GM12878 (cell line): ENCODE measurements at regions not wholly inside any gene's neighbourhood (a gene's known extent, or its start where the extent isn't known, plus 50 kb on each side); places are given as distances from the start of the nearest gene placed in this dataset.
A peak's percentile ranks its signal among the peaks of the same experiment; 100 is the strongest.

ENCODE experiments used
- ATAC-seq: fragments of 200-7000 bp; cut with Tn5 transposase; 3 replicates; pipeline ENCODE4 v1.9.1; 2020; ENCODE audit warnings: mild to moderate bottlenecking, moderate library complexity
- BruUV-seq: library from RNA; stranded (reverse); fragments of 400-500 nt; replicated peaks from 2 replicates; lab custom pipeline; 2021; lab: Mats Ljungman, UMichigan
- CTCF ChIA-PET: fragments of 300-600 bp; sonication (Branson Sonifier 250); formaldehyde crosslinking; extraction: SDS; loops from one replicate; lab custom pipeline; 2021; ENCODE audit warnings: inconsistent platforms; lab: Yijun Ruan, JAX
- POLR2A ChIA-PET: fragments of 350-600 bp; formaldehyde crosslinking; extraction: SDS; loops from one replicate; lab custom pipeline; 2021; ENCODE audit warnings: inconsistent platforms; lab: Charles Lee
- RAD21 ChIA-PET: fragments of 300-600 bp; sonication (Branson Sonifier 250); formaldehyde crosslinking; loops from one replicate; lab custom pipeline; 2023; ENCODE audit warnings: antibody characterized with exemption; ENCODE audit not compliant: unreplicated experiment; lab: Charles Lee
- SMC1A ChIA-PET: fragments of 300-600 bp; sonication (Branson Sonifier 250); formaldehyde crosslinking; loops from one replicate; lab custom pipeline; 2023; ENCODE audit not compliant: unreplicated experiment, uncharacterized antibody; lab: Charles Lee
- DNase-seq: peaks from one replicate; pipeline ENCODE4 v3.0.0-alpha.2; 2011; ENCODE audit warnings: low read depth, low spot score
- FAIRE-seq: peaks from 3 replicates; lab custom pipeline; 2011; peaks lifted over from hg19 to GRCh38; lab: Jason Lieb, UNC
- H2AFZ ChIP-seq: 2 replicates; pipeline ENCODE4 v1.6.0; 2011; ENCODE audit warnings: low read depth, low read length, control low read depth; ENCODE audit not compliant: control insufficient read depth
- H3K27ac ChIP-seq: 2 replicates; pipeline ENCODE4 v1.5.1; 2011; ENCODE audit warnings: control low read depth; ENCODE audit not compliant: control insufficient read depth, insufficient read depth
- H3K27me3 ChIP-seq, 2 experiments: replicated peaks in 1 of 2; 2 replicates each; pipeline versions ENCODE4 v1.6.0 to v1.6.1; 2011; ENCODE audit warnings: low read length in 1 of 2; ENCODE audit not compliant: control insufficient read depth in 2 of 2, insufficient read depth in 2 of 2
- H3K36me3 ChIP-seq, 2 experiments: 2 replicates each; pipeline ENCODE4 v1.5.1; 2011; ENCODE audit warnings: low read length in 1 of 2; ENCODE audit not compliant: control insufficient read depth in 2 of 2, insufficient read depth in 2 of 2
- H3K4me1 ChIP-seq: 2 replicates; pipeline ENCODE4 v1.6.1; 2011; ENCODE audit warnings: mild to moderate bottlenecking, low read length, moderate library complexity, mixed read lengths; ENCODE audit not compliant: control insufficient read depth, insufficient read depth
- H3K4me2 ChIP-seq: 2 replicates; pipeline ENCODE4 v1.6.0; 2011; ENCODE audit warnings: control low read depth; ENCODE audit not compliant: control insufficient read depth, insufficient read depth
- H3K4me3 ChIP-seq: fragments of 200-600 bp; sonication (generic); 2 replicates; pipeline ENCODE4 v1.5.1; 2016
- H3K79me2 ChIP-seq: 2 replicates; pipeline ENCODE4 v1.6.0; 2011; ENCODE audit warnings: low read length; ENCODE audit not compliant: control insufficient read depth, insufficient read depth
- H3K9ac ChIP-seq: 2 replicates; pipeline ENCODE4 v1.8.0; 2011; ENCODE audit warnings: low read length, control low read depth, mixed read lengths; ENCODE audit not compliant: control insufficient read depth, insufficient read depth
- H3K9me3 ChIP-seq: replicated peaks from 3 replicates; pipeline ENCODE4 v1.5.1; 2011; ENCODE audit warnings: mild to moderate bottlenecking, low read length; ENCODE audit not compliant: control insufficient read depth, insufficient read depth
- H4K20me1 ChIP-seq: 2 replicates; pipeline ENCODE4 v1.6.0; 2011; ENCODE audit not compliant: control insufficient read depth, insufficient read depth
- BHLHE40 ChIP-seq, 2 experiments: fragments of 450-650 bp in 1 of 2; IDR thresholded peaks; 2 replicates each; pipeline ENCODE4 v1.6.1; 2011 to 2017; ENCODE audit warnings: low read depth in 2 of 2, borderline replicate concordance in 1 of 2, improper control_type of control experiment in 1 of 2, low read length in 1 of 2, mild to moderate bottlenecking in 1 of 2
- HCFC1 ChIP-seq: fragments of 150-350 bp; IDR thresholded peaks from 2 replicates; pipeline ENCODE4 v1.6.1; 2014; ENCODE audit warnings: low read length
- IKZF1 ChIP-seq: fragments of 450-650 bp; conservative IDR thresholded peaks from 2 replicates; pipeline ENCODE4 v1.6.1; 2017; ENCODE audit warnings: antibody characterized with exemption, mild to moderate bottlenecking
- KDM1A ChIP-seq: fragments of 200-600 bp; sonication (generic); IDR thresholded peaks from 2 replicates; pipeline ENCODE4 v1.6.1; 2016; ENCODE audit warnings: borderline replicate concordance
- NRF1 ChIP-seq: conservative IDR thresholded peaks from 2 replicates; pipeline ENCODE4 v1.6.1; 2011; ENCODE audit warnings: mild to moderate bottlenecking, low read depth, low read length, improper control_type of control experiment
- PML ChIP-seq: IDR thresholded peaks from 2 replicates; pipeline ENCODE4 v1.6.1; 2012; ENCODE audit warnings: low read length, inconsistent platforms
- STAT1 ChIP-seq: fragments of 450-650 bp; conservative IDR thresholded peaks from 2 replicates; pipeline ENCODE4 v1.6.1; 2014; ENCODE audit warnings: antibody characterized with exemption, mild to moderate bottlenecking
- WRNIP1 ChIP-seq: IDR thresholded peaks from 2 replicates; pipeline ENCODE4 v1.6.1; 2011; ENCODE audit warnings: low read depth, low read length, improper control_type of control experiment, borderline replicate concordance
- ZBTB33 ChIP-seq: fragments of 450-650 bp; IDR thresholded peaks from 2 replicates; pipeline ENCODE4 v1.6.1; 2017; ENCODE audit warnings: mild to moderate bottlenecking
- WGBS: methylation state at CpG from one replicate; pipeline ENCODE4 v1.1.6; 2016; ENCODE audit warnings: low lambda C conversion rate; ENCODE audit not compliant: insufficient replicate concordance, insufficient coverage; ENCODE audit errors: missing lambda C conversion rate; 5-methylcytosine and 5-hydroxymethylcytosine counted together
- in situ Hi-C: fragments of 300-500 bp; cut with MboI; formaldehyde crosslinking; loops from 9 replicates; pipeline ENCODE4 v1.14.3; 2018; ENCODE audit warnings: mixed read lengths
- intact Hi-C: fragments of 100-400 bp; cut with micrococcal nuclease; formaldehyde crosslinking; loops from one replicate; pipeline ENCODE4 v1.14.2; 2022; ENCODE audit not compliant: unreplicated experiment

GRCh38 chr10:43781480-43782361 lies 133.0 kb upstream of the ZNF32 start:
- TF ChIP-seq BHLHE40 (IDR thresholded peaks at IDR 0.05; ENCODE audit: borderline replicate concordance in 1 of 2, low read depth in 2 of 2, low read length in 1 of 2) = 0 out of 4 replicates have a peak, but pooled peaks of 1 of the 2 experiments have one; percentile 12
- no peak for TF ChIP-seq STAT1
- TF ChIP-seq, all 136 proteins: peak for 1
- ChIA-PET SMC1A (no interaction called here), CTCF (interaction anchor here (0.6 kb wide), 1 partner anchor 248 kb away, joined by 3 read pairs; no protein-coding TSS in a partner anchor), POLR2A (no interaction called here), RAD21 (no interaction called here)
- FAIRE-seq (no peak), DNase-seq (peak; percentile 13), ATAC-seq (peak; percentile 55)
- H3K36me3 ChIP-seq = no peaks in the 10 kb centered on the region
- intact Hi-C loops = no loop called here
- H3K27ac ChIP-seq = no peak overlapping the region
- no peak overlapping the region for H3K9ac ChIP-seq
- WGBS = 54% methylated on average over 6 of the region's 6 CpGs
- H3K27me3 ChIP-seq = no peaks in the 10 kb centered on the region
- in situ Hi-C loops = no loop called here
- no peaks in the 10 kb centered on the region for H3K79me2 ChIP-seq
- H3K9me3 ChIP-seq = no peaks in the 10 kb centered on the region
- BruUV-seq = no TSS peak
- H2AFZ ChIP-seq = no peak overlapping the region
- H3K4me3 ChIP-seq = no peak overlapping the region
- H3K4me2 ChIP-seq = no peak overlapping the region
- no peaks in the 10 kb centered on the region for H3K4me1 ChIP-seq
- H4K20me1 ChIP-seq = no peaks in the 10 kb centered on the region

- no peak for FAIRE-seq
- intact Hi-C loops (no loop called here), in situ Hi-C loops (no loop called here)
- Histone ChIP-seq H3K27ac (no peak overlapping the region), H2AFZ (no peak overlapping the region), H3K36me3 (no peaks in the 10 kb centered on the region), H3K4me2 (no peak overlapping the region), H3K79me2 (no peaks in the 10 kb centered on the region), H3K4me1 (no peaks in the 10 kb centered on the region), H3K9me3 (no peaks in the 10 kb centered on the region), H3K27me3 (no peaks in the 10 kb centered on the region), H3K4me3 (no peak overlapping the region), H4K20me1 (no peaks in the 10 kb centered on the region)
- ATAC-seq = no peak
- RAD21 ChIA-PET = no interaction called here
- 26% methylated on average over 4 of the region's 4 CpGs for WGBS
- CTCF ChIA-PET = interaction anchor here (0.6 kb wide), 1 partner anchor 479 kb away, joined by 3 read pairs; no protein-coding TSS in a partner anchor
- DNase-seq = no peak
- POLR2A ChIA-PET = no interaction called here
- TF ChIP-seq IKZF1 = no peak
- no peak for TF ChIP-seq NRF1
- TF ChIP-seq ZBTB33 = no peak
- no peak for TF ChIP-seq KDM1A
- TF ChIP-seq PML = no peak
- no peak for TF ChIP-seq WRNIP1
- no peak for TF ChIP-seq HCFC1
- TF ChIP-seq, all 136 proteins: peak for 0
- SMC1A ChIA-PET = no interaction called here
- no TSS peak for BruUV-seq
- H3K9ac ChIP-seq = no peak overlapping the region
These were observed 129.9 kb upstream of the ZNF32 start for GRCh38 chr10:43778571-43778970.
